ENCODE measurements at regions not wholly inside any gene's neighbourhood (a gene's known extent, or its start where the extent isn't known, plus 50 kb on each side); places are given as distances from the start of the nearest gene placed in this dataset.
A peak's percentile ranks its signal among the peaks of the same experiment; 100 is the strongest.

- DNase-seq (ENCODE audit: low spot score in 2 of 2) (no peak), ATAC-seq (no peak)
- no peak overlapping the region for H3K27ac Mint-ChIP-seq
- H3K9me3 Mint-ChIP-seq: no peaks in the 10 kb centered on the region
- no peaks in the 10 kb centered on the region for H3K36me3 Mint-ChIP-seq
Measured at GRCh38 chr1:201661823-201662359, 123.0 kb downstream of the NAV1 start.

GRCh38 chr1:201662646-201663045, 123.7 kb downstream of the NAV1 start:
- H3K9me3 Mint-ChIP-seq: no peaks in the 10 kb centered on the region
- ATAC-seq (no peak), DNase-seq (ENCODE audit: low spot score in 2 of 2) (no peak)
- H3K36me3 Mint-ChIP-seq: no peaks in the 10 kb centered on the region
- H3K27ac Mint-ChIP-seq: no peak overlapping the region

GRCh38 chr1:201663491-201664113, 124.7 kb downstream of the NAV1 start:
- DNase-seq (ENCODE audit: low spot score in 2 of 2): no peak
- H3K9me3 Mint-ChIP-seq: no peaks in the 10 kb centered on the region
- no peak overlapping the region for H3K27ac Mint-ChIP-seq
- no peaks in the 10 kb centered on the region for H3K36me3 Mint-ChIP-seq
- ATAC-seq: no peak

- H3K36me3 Mint-ChIP-seq: no peaks in the 10 kb centered on the region
- ATAC-seq (no peak), DNase-seq (ENCODE audit: low spot score in 2 of 2) (no peak)
- H3K27ac Mint-ChIP-seq: peak overlapping the region in 1 of 2 donors; percentile 65
- H3K9me3 Mint-ChIP-seq: no peaks in the 10 kb centered on the region
Measured at GRCh38 chr1:201665036-201665435, 126.1 kb downstream of the NAV1 start.

GRCh38 chr1:201666102-201666501, 127.2 kb downstream of the NAV1 start:
- no peak overlapping the region for H3K27ac Mint-ChIP-seq
- ATAC-seq: no peak
- H3K36me3 Mint-ChIP-seq: no peaks in the 10 kb centered on the region
- no peak for DNase-seq (ENCODE audit: low spot score in 2 of 2)
- H3K9me3 Mint-ChIP-seq: no peaks in the 10 kb centered on the region

GRCh38 chr1:201666645-201667044, 127.7 kb downstream of the NAV1 start:
- no peaks in the 10 kb centered on the region for H3K9me3 Mint-ChIP-seq
- no peaks in the 10 kb centered on the region for H3K36me3 Mint-ChIP-seq
- ATAC-seq (no peak), DNase-seq (ENCODE audit: low spot score in 2 of 2) (no peak)
- H3K27ac Mint-ChIP-seq: no peak overlapping the region

- no peak for DNase-seq (ENCODE audit: low spot score in 2 of 2)
- no peaks in the 10 kb centered on the region for H3K36me3 Mint-ChIP-seq
- no peak for ATAC-seq
- no peaks in the 10 kb centered on the region for H3K9me3 Mint-ChIP-seq
- H3K27ac Mint-ChIP-seq: no peak overlapping the region
Measured at GRCh38 chr1:201667479-201667878, 128.6 kb downstream of the NAV1 start.

GRCh38 chr1:201670517-201670916, 131.6 kb downstream of the NAV1 start:
- no peaks in the 10 kb centered on the region for H3K9me3 Mint-ChIP-seq
- H3K27ac Mint-ChIP-seq: no peak overlapping the region
- ATAC-seq: no peak
- DNase-seq (ENCODE audit: low spot score in 2 of 2): no peak
- H3K36me3 Mint-ChIP-seq: no peaks in the 10 kb centered on the region

GRCh38 chr1:201672685-201673084, 133.8 kb downstream of the NAV1 start:
- H3K9me3 Mint-ChIP-seq: no peaks in the 10 kb centered on the region
- no peak for ATAC-seq
- peak overlapping the region in 1 of 2 donors; percentile 31 for H3K27ac Mint-ChIP-seq
- no peak for DNase-seq (ENCODE audit: low spot score in 2 of 2)
- no peaks in the 10 kb centered on the region for H3K36me3 Mint-ChIP-seq

- Mint-ChIP-seq H3K27ac (peak overlapping the region in 1 of 2 donors; percentile 31), H3K36me3 (no peaks in the 10 kb centered on the region), H3K9me3 (no peaks in the 10 kb centered on the region)
- ATAC-seq (no peak), DNase-seq (ENCODE audit: low spot score in 2 of 2) (no peak)
Measured at GRCh38 chr1:201673093-201673492, 134.2 kb downstream of the NAV1 start.

GRCh38 chr1:201673915-201674314, 135.0 kb downstream of the NAV1 start:
- ATAC-seq (no peak), DNase-seq (ENCODE audit: low spot score in 2 of 2) (no peak)
- Mint-ChIP-seq H3K9me3 (no peaks in the 10 kb centered on the region), H3K36me3 (no peaks in the 10 kb centered on the region), H3K27ac (no peak overlapping the region)

GRCh38 chr1:201675143-201675542, 136.2 kb downstream of the NAV1 start:
- Mint-ChIP-seq H3K9me3 (no peaks in the 10 kb centered on the region), H3K27ac (peak overlapping the region in 1 of 2 donors; percentile 2), H3K36me3 (peaks cover 0 to 4% of the 10 kb centered on the region in 2 donors)
- no peak for DNase-seq (ENCODE audit: low spot score in 2 of 2)
- no peak for ATAC-seq

GRCh38 chr1:201676197-201676596, 137.3 kb downstream of the NAV1 start:
- Mint-ChIP-seq H3K27ac (no peak overlapping the region), H3K36me3 (peaks cover 0 to 4% of the 10 kb centered on the region in 2 donors), H3K9me3 (no peaks in the 10 kb centered on the region)
- no peak for ATAC-seq
- DNase-seq (ENCODE audit: low spot score in 2 of 2): no peak

- DNase-seq (ENCODE audit: low spot score in 2 of 2) (no peak), ATAC-seq (no peak)
- no peak overlapping the region for H3K27ac Mint-ChIP-seq
- no peaks in the 10 kb centered on the region for H3K9me3 Mint-ChIP-seq
- peaks cover 0 to 4% of the 10 kb centered on the region in 2 donors for H3K36me3 Mint-ChIP-seq
Measured at GRCh38 chr1:201676641-201677040, 137.7 kb downstream of the NAV1 start.

GRCh38 chr1:201678264-201679101, 139.6 kb downstream of the NAV1 start:
- DNase-seq (ENCODE audit: low spot score in 2 of 2): no peak
- no peak for ATAC-seq
- Mint-ChIP-seq H3K9me3 (no peaks in the 10 kb centered on the region), H3K27ac (no peak overlapping the region), H3K36me3 (peaks cover 0 to 4% of the 10 kb centered on the region in 2 donors)

GRCh38 chr1:201681375-201681774, 142.4 kb downstream of the NAV1 start:
- ATAC-seq (no peak), DNase-seq (ENCODE audit: low spot score in 2 of 2) (no peak)
- Mint-ChIP-seq H3K36me3 (peaks cover 0 to 4% of the 10 kb centered on the region in 2 donors), H3K9me3 (no peaks in the 10 kb centered on the region), H3K27ac (no peak overlapping the region)

- no peaks in the 10 kb centered on the region for H3K9me3 Mint-ChIP-seq
- H3K36me3 Mint-ChIP-seq: peaks cover 0 to 4% of the 10 kb centered on the region in 2 donors
- DNase-seq (ENCODE audit: low spot score in 2 of 2): no peak
- ATAC-seq: no peak
- no peak overlapping the region for H3K27ac Mint-ChIP-seq
Measured at GRCh38 chr1:201682964-201683363, 144.0 kb downstream of the NAV1 start.

GRCh38 chr1:201683397-201683796, 144.5 kb downstream of the NAV1 start:
- H3K9me3 Mint-ChIP-seq: no peaks in the 10 kb centered on the region
- H3K36me3 Mint-ChIP-seq: peaks cover 0 to 4% of the 10 kb centered on the region in 2 donors
- no peak for ATAC-seq
- H3K27ac Mint-ChIP-seq: no peak overlapping the region
- DNase-seq (ENCODE audit: low spot score in 2 of 2): no peak

Measured in activated naive CD4-positive, alpha-beta T cell treated with anti-CD3 and anti-CD28 coated beads, Interleukin-2, amount 50 U/mL, for 72 hours (primary cell).